Thymus (tissue), 11 donors: ENCODE measurements at regions not wholly inside any gene's neighbourhood (a gene's known extent, or its start where the extent isn't known, plus 50 kb on each side); places are given as distances from the start of the nearest gene placed in this dataset.
"Not testable (repeated sequence)": the region's sequence is repeated elsewhere in the genome, so short reads cannot be mapped to it uniquely, and the experiment has no call there.

Experiments
- DNase-seq, 9 donors: peaks; one replicate each; pipeline ENCODE4 v3.0.0-alpha.2; 2013; ENCODE audit warnings: low spot score in 9 of 9, low read depth in 6 of 9, missing footprints in 1 of 9
- H3K27ac ChIP-seq, 2 donors: one replicate each; pipeline ENCODE4 v1.5.1; 2013; ENCODE audit warnings: control low read depth in 1 of 2, low read depth in 1 of 2, low read length in 1 of 2, mild to moderate bottlenecking in 1 of 2, moderate library complexity in 1 of 2
- H3K27me3 ChIP-seq, 2 donors: one replicate each; pipeline ENCODE4 v1.5.1; 2013; ENCODE audit warnings: low read length in 1 of 2; ENCODE audit not compliant: control insufficient read depth in 2 of 2, insufficient read depth in 1 of 2
- H3K36me3 ChIP-seq, 2 donors: one replicate each; pipeline ENCODE4 v1.5.1; 2013; ENCODE audit warnings: low read length in 1 of 2, mild to moderate bottlenecking in 1 of 2, moderate library complexity in 1 of 2; ENCODE audit not compliant: control insufficient read depth in 2 of 2, insufficient read depth in 2 of 2
- H3K4me1 ChIP-seq, 2 donors: one replicate each; pipeline ENCODE4 v1.5.1; 2013; ENCODE audit warnings: low read length in 2 of 2; ENCODE audit not compliant: control insufficient read depth in 2 of 2, insufficient read depth in 2 of 2
- H3K4me3 ChIP-seq, 2 donors: one replicate each; pipeline ENCODE4 v1.5.1; 2013; ENCODE audit warnings: low read length in 2 of 2, control low read depth in 1 of 2, mild to moderate bottlenecking in 1 of 2
- H3K9me3 ChIP-seq, 2 donors: one replicate each; pipeline ENCODE4 v1.5.1; 2013; ENCODE audit warnings: low read length in 1 of 2, mild to moderate bottlenecking in 1 of 2; ENCODE audit not compliant: control insufficient read depth in 2 of 2, insufficient read depth in 1 of 2
- WGBS: extraction: QIAGEN DNeasy Blood & Tissue Kit; methylation state at CpG from one replicate; pipeline ENCODE4 v1.1.7; 2013; 5-methylcytosine and 5-hydroxymethylcytosine counted together
- donor health status: healthy.

DNA sequence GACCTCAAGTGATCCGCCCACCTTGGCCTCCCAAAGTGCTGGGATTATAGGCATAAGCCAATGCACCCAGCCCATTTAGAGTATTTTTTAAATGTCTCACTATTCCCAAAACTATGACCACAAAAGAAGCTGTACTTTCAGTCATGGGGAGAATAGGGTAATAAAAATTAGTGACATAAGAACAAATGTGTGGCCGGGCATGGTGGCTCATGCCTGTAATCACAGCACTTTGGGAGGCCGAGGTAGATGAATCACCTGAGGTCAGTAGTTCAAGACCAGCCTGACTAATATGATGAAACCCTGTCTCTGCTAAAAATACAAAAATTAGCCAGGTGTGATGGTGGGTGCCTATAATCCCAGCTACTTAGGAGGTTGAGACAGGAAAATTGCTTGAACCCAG lies 402.3 kb downstream of the PSAT1 start:
- DNase-seq, H3K27ac ChIP-seq, H3K4me1 ChIP-seq, H3K9me3 ChIP-seq, H3K36me3 ChIP-seq, H3K27me3 ChIP-seq, H3K4me3 ChIP-seq: not testable (repeated sequence)
- 92% methylated on average over 3 of the region's 3 CpGs for WGBS

DNA sequence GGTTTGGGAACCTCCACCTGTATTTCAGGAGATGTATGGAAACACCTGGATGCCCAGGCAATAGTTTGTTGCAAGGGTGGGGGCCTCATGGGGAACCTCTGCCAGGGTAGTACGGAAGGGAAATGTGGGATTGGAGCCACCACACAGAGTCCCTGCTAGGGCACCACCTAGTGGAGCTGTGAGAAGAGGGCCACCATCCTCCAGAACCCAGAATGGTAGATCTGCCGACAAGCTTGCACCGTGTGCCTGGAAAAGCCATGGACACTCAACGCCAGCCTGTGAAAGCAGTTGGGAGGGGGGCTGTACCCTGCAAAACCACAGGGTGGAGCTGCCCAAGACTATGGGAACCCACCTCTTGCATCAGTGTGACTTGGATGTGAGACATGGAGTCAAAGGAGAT lies 407.2 kb downstream of the PSAT1 start:
- H3K4me3 ChIP-seq, H3K27ac ChIP-seq, H3K4me1 ChIP-seq, H3K27me3 ChIP-seq, H3K36me3 ChIP-seq, H3K9me3 ChIP-seq, DNase-seq: not testable (repeated sequence)
- WGBS: 84% methylated on average over 4 of the region's 4 CpGs

DNA sequence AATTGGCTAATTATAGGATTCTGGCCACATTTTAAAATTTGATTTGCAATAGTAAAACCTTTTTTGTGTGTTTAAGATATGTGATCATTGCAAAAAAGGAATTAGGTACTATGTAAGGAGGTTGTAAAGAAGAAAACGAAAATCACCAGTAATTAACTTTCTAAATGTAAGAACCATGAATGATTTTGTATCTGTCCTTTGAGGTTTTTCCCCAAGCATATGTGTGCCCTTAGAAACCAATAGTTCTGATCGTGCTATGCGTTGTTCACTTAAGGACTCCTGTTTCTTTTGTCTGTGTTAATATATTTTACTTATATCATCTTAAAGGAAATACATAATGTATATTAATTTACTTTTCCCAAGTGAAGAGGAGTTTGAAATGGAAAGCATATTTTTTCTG lies 410.2 kb downstream of the PSAT1 start:
- no peak for DNase-seq
- H3K4me3 ChIP-seq: no peak overlapping the region
- no peaks in the 10 kb centered on the region for H3K9me3 ChIP-seq
- WGBS: 57% methylated on average over 3 of the region's 3 CpGs
- no peaks in the 10 kb centered on the region for H3K36me3 ChIP-seq
- H3K27ac ChIP-seq: no peak overlapping the region
- H3K27me3 ChIP-seq: no peaks in the 10 kb centered on the region
- no peaks in the 10 kb centered on the region for H3K4me1 ChIP-seq

DNA sequence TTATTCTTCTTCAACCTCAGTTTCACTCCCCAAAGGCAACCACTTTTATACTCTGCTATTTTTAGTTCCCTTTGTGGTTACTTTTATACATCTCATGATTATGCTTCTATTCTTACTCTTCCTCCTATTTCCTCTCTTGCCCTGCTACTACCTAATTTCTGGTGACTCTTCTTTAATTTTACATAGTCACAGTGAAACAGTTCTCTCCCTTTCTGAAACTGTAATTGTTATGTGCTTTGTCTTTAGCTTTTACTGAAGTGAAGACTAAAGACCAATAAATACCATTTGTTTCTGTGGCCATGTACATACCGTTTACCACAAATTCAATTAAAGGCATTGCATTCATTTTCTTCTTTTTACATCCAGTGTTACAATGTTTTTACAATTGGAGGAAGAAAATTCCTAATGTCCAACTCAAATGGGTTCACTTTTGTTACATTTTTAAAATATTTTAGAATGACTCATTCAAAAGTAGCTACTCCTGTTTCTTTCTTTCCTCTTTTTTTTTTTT lies 410.6 kb downstream of the PSAT1 start:
- DNase-seq: peak in 1 of 9 donors; percentile 4
- no peaks in the 10 kb centered on the region for H3K9me3 ChIP-seq
- H3K27me3 ChIP-seq: no peaks in the 10 kb centered on the region
- H3K27ac ChIP-seq: no peak overlapping the region
- no peaks in the 10 kb centered on the region for H3K36me3 ChIP-seq
- no peak overlapping the region for H3K4me3 ChIP-seq
- WGBS: 21% methylated on average over 1 of the region's 1 CpG
- no peaks in the 10 kb centered on the region for H3K4me1 ChIP-seq

DNA sequence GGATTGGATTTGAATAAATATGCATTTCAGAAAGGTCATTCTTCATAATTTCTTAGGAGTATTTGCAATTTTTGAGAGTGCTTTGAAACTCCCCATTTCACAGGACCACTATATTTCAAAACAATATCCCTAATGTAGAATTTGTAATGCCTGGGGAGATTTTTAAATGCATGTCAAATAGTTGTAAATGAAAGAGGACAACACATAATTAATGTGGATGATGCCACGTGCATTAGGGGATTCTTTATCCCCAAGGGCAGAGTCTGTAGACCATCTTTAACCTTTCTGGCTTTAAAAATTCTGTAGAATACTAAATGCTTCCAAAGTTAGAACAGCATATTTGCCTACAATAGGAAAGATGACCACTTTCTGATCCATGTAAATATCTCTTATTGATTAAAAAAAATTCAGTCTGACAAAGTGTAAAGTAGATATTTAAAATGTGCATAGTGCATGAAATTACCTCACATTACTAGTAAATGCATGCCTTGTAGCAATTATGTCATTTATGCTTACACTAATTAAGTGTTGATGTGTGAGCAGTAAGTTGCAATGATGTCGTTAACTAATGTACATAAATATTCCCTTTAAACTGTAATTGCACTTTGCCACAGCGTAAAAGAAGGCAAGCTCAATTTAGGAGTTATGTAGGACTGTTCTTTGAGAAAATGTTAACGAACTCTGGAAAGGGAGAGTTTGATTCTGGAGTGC lies 416.1 kb downstream of the PSAT1 start:
- H3K36me3 ChIP-seq: no peaks in the 10 kb centered on the region
- H3K27me3 ChIP-seq: no peaks in the 10 kb centered on the region
- 92% methylated on average over 4 of the region's 4 CpGs for WGBS
- H3K4me1 ChIP-seq: no peaks in the 10 kb centered on the region
- no peaks in the 10 kb centered on the region for H3K9me3 ChIP-seq
- H3K27ac ChIP-seq: no peak overlapping the region
- H3K4me3 ChIP-seq: no peak overlapping the region
- DNase-seq: no peak

DNA sequence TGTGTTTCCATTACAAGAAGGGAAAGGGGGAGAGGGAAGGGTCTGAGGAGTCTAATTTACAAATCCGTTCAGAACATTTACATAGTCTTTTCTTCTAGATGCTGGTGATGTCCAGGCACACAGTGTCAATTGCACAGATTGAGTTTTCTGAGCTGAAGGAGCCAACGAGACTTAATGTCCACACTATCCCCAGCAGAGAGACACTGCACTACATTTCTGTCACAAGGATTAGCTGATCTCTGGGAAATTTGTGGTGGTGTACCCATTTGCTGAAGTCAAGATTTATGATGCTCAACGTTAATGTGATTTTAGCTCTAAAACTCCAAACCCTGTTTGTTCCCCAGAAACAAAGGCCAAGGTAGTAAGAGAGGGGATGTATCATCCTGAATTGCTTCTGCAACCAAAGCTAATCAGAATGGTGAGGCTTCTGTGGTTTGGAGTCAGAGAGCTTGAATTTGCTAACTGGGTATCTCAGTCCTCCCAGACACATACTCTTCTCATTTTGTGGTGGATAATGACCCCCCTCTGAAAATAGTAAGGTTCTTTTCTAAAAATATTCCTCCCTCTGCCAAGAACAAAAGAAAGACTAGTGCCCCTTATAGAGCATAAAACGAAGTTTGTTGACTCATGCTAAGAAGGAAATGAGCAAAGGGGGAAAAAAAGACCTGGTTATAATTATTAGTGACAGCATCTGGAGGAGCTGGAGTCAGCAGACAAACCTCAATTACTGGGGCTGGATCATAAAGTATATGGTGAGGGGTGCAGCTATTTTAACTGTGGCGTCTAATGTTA lies 416.9 kb downstream of the PSAT1 start:
- no peak for DNase-seq
- WGBS: 36% methylated on average over 5 of the region's 5 CpGs
- no peaks in the 10 kb centered on the region for H3K27me3 ChIP-seq
- H3K9me3 ChIP-seq: no peaks in the 10 kb centered on the region
- H3K27ac ChIP-seq: no peak overlapping the region
- no peak overlapping the region for H3K4me3 ChIP-seq
- H3K36me3 ChIP-seq: no peaks in the 10 kb centered on the region
- no peaks in the 10 kb centered on the region for H3K4me1 ChIP-seq

DNA sequence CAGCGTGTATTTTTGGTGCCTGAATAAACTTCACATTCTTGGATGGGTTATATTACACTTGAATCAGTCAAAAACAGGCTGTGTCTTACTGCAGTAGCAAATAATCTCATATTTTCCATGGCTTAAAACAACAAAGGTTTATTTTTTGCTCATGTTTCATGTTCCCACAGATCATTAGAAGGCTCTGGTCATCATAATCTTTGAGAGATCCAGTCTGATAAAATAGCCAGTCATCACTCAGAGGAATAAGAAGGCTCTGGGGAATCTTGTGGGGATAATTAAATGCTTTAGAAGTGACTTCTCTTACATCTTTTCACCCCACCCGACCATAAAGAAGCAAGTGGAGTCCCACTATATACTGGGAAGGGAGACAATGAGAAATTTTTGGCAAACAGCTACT lies 417.7 kb downstream of the PSAT1 start:
- Histone ChIP-seq H3K27ac (no peak overlapping the region), H3K4me3 (no peak overlapping the region), H3K36me3 (no peaks in the 10 kb centered on the region), H3K9me3 (no peaks in the 10 kb centered on the region), H3K27me3 (no peaks in the 10 kb centered on the region), H3K4me1 (no peaks in the 10 kb centered on the region)
- WGBS: 84% methylated on average over 2 of the region's 2 CpGs
- DNase-seq: no peak

DNA sequence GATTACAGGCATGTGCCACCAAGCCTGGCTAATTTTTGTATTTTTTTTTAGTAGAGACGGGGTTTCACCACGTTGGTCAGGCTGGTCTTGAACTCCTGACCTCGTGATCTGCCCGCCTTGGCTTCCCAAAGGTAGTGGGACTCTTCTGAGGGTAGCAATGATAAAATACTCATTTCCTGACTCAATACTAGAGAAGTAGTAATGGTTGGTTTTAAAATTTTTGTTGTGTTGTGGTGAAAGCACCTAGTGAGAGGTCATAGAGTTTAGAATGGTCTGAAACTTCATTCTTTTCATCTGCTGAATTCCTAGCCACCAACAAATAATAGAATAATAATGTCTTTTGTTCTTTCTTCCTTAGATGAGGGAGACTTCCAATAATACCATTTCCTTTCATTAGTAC lies 422.1 kb downstream of the PSAT1 start:
- H3K4me1 ChIP-seq, H3K9me3 ChIP-seq, H3K36me3 ChIP-seq, H3K27me3 ChIP-seq, DNase-seq, H3K27ac ChIP-seq, H3K4me3 ChIP-seq: not testable (repeated sequence)
- WGBS: 93% methylated on average over 4 of the region's 4 CpGs

DNA sequence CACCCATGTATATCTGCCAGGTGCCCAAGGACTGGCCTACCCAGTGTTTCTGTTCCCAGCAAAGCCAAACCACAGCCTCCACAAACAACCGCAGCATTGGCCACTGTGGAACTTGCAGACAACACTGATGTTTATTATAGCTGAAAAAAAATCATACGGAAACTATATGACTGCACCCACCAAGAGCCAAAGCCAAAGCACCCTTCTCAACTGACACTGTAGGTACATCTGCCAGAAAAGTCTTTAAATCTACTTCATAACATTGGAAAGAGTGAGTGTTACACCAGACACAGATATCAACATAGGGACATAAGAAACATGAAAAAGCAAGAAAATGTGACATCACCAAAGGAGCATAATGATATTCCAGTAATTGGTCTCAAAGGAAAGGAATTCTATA lies 428.0 kb downstream of the PSAT1 start:
- no peak overlapping the region for H3K4me3 ChIP-seq
- H3K9me3 ChIP-seq: no peaks in the 10 kb centered on the region
- H3K27ac ChIP-seq: no peak overlapping the region
- no peaks in the 10 kb centered on the region for H3K27me3 ChIP-seq
- no peak for DNase-seq
- no peaks in the 10 kb centered on the region for H3K4me1 ChIP-seq
- WGBS: 93% methylated on average over 2 of the region's 2 CpGs
- no peaks in the 10 kb centered on the region for H3K36me3 ChIP-seq
